H9 (cell line): ENCODE measurements at regions not wholly inside any gene's neighbourhood (a gene's known extent, or its start where the extent isn't known, plus 50 kb on each side); places are given as distances from the start of the nearest gene placed in this dataset.

Experiments
- DNase-seq: peaks from one replicate; pipeline ENCODE4 v3.0.0-alpha.2; 2017
- H2AFZ ChIP-seq: one replicate; pipeline ENCODE4 v1.6.1; 2013; ENCODE audit warnings: mild to moderate bottlenecking, low read length, control low read depth, moderate library complexity
- H2AK5ac ChIP-seq: 2 replicates; pipeline ENCODE4 v1.6.1; 2013; ENCODE audit warnings: low read length, control low read depth, mixed read lengths; ENCODE audit not compliant: insufficient read length
- H2BK120ac ChIP-seq: one replicate; pipeline ENCODE4 v1.6.1; 2013; ENCODE audit warnings: low read depth, mild to moderate bottlenecking, low read length, control low read depth, inconsistent platforms; ENCODE audit not compliant: poor library complexity, severe bottlenecking
- H2BK12ac ChIP-seq: 2 replicates; pipeline ENCODE4 v1.6.1; 2013; ENCODE audit warnings: low read length, control low read depth, mixed read lengths, low read depth; ENCODE audit not compliant: insufficient read length
- H2BK15ac ChIP-seq: 2 replicates; pipeline ENCODE4 v1.6.1; 2013; ENCODE audit warnings: low read depth, low read length, control low read depth
- H2BK20ac ChIP-seq: one replicate; pipeline ENCODE4 v1.6.1; 2013; ENCODE audit warnings: low read depth, mild to moderate bottlenecking, low read length, control low read depth, inconsistent platforms; ENCODE audit not compliant: poor library complexity, severe bottlenecking
- H2BK5ac ChIP-seq: 2 replicates; pipeline ENCODE4 v1.6.1; 2013; ENCODE audit warnings: low read length, control low read depth, mixed read lengths; ENCODE audit not compliant: insufficient read length
- H3K14ac ChIP-seq: 2 replicates; pipeline ENCODE4 v1.6.1; 2013; ENCODE audit warnings: low read length, control low read depth; ENCODE audit not compliant: insufficient read depth
- H3K18ac ChIP-seq: 2 replicates; pipeline ENCODE4 v1.6.1; 2013; ENCODE audit warnings: low read depth, mild to moderate bottlenecking, mixed read lengths, low read length, control low read depth; ENCODE audit not compliant: insufficient read length
- H3K23ac ChIP-seq: 2 replicates; pipeline ENCODE4 v1.6.1; 2013; ENCODE audit warnings: low read length, control low read depth, mixed read lengths, low read depth; ENCODE audit not compliant: insufficient read length
- H3K23me2 ChIP-seq: 2 replicates; pipeline ENCODE4 v1.6.1; 2013; ENCODE audit warnings: low read depth, mild to moderate bottlenecking, mixed read lengths, low read length, control low read depth; ENCODE audit not compliant: insufficient read length, poor library complexity, severe bottlenecking
- H3K27ac ChIP-seq: 2 replicates; pipeline ENCODE4 v1.5.1; 2013; ENCODE audit warnings: low read length, control low read depth, mixed read lengths, low read depth; ENCODE audit not compliant: insufficient read length
- H3K27me3 ChIP-seq: 2 replicates; pipeline ENCODE4 v1.6.1; 2013; ENCODE audit warnings: low read length, control low read depth, inconsistent platforms; ENCODE audit not compliant: insufficient read depth
- H3K4ac ChIP-seq: 2 replicates; pipeline ENCODE4 v1.6.1; 2013; ENCODE audit warnings: low read depth, mild to moderate bottlenecking, control low read depth, inconsistent platforms, low read length, moderate library complexity
- H3K4me1 ChIP-seq: 2 replicates; pipeline ENCODE4 v1.6.1; 2013; ENCODE audit warnings: low read length, control low read depth, inconsistent platforms; ENCODE audit not compliant: insufficient read depth
- H3K4me2 ChIP-seq: 2 replicates; pipeline ENCODE4 v1.6.1; 2013; ENCODE audit warnings: low read length, control low read depth, mixed read lengths; ENCODE audit not compliant: insufficient read length, insufficient read depth
- H3K56ac ChIP-seq: 2 replicates; pipeline ENCODE4 v1.6.1; 2013; ENCODE audit warnings: low read depth, mild to moderate bottlenecking, mixed read lengths, low read length, control low read depth; ENCODE audit not compliant: insufficient read length
- H3K79me1 ChIP-seq: 2 replicates; pipeline ENCODE4 v1.6.1; 2013; ENCODE audit warnings: low read depth, mild to moderate bottlenecking, moderate library complexity, low read length, control low read depth, inconsistent platforms; ENCODE audit not compliant: insufficient read depth, poor library complexity, severe bottlenecking
- H3K79me2 ChIP-seq: 2 replicates; pipeline ENCODE4 v1.6.1; 2013; ENCODE audit warnings: low read length, control low read depth, inconsistent platforms; ENCODE audit not compliant: insufficient read depth
- H3K9ac ChIP-seq: 2 replicates; pipeline ENCODE4 v1.6.1; 2013; ENCODE audit warnings: low read length, control low read depth, mixed read lengths; ENCODE audit not compliant: insufficient read length; ENCODE audit errors: extremely low read depth
- H3K9me3 ChIP-seq: one replicate; pipeline ENCODE4 v1.6.1; 2013; ENCODE audit warnings: low read depth, low read length, inconsistent platforms; ENCODE audit not compliant: control insufficient read depth
- H3T11ph ChIP-seq: one replicate; pipeline ENCODE4 v1.6.1; 2013; ENCODE audit warnings: mild to moderate bottlenecking, low read length, control low read depth, inconsistent platforms
- H4K20me1 ChIP-seq: one replicate; pipeline ENCODE4 v1.6.1; 2013; ENCODE audit not compliant: control insufficient read depth, insufficient read length, insufficient read depth
- H4K5ac ChIP-seq: 2 replicates; pipeline ENCODE4 v1.6.1; 2013; ENCODE audit warnings: low read depth, mild to moderate bottlenecking, mixed read lengths, low read length, control low read depth; ENCODE audit not compliant: insufficient read length
- H4K8ac ChIP-seq: replicated peaks from 2 replicates; pipeline ENCODE4 v1.6.1; 2013; ENCODE audit warnings: low read length, control low read depth, mixed read lengths, low read depth; ENCODE audit not compliant: insufficient read length
- H4K91ac ChIP-seq: 2 replicates; pipeline ENCODE4 v1.6.1; 2013; ENCODE audit warnings: low read depth, mild to moderate bottlenecking, moderate library complexity, mixed read lengths, low read length, control low read depth; ENCODE audit not compliant: insufficient read length
- H3K27ac Mint-ChIP-seq, 3 experiments: 2 replicates in 2 of 3; 3 replicates in 1 of 3; pipeline ENCODE4 v1.8.0; 2020 to 2021; ENCODE audit warnings: mixed read lengths in 3 of 3, mild to moderate bottlenecking in 1 of 3, moderate library complexity in 1 of 3
- H3K27me3 Mint-ChIP-seq: 2 replicates; pipeline ENCODE4 v1.8.0; 2021; ENCODE audit warnings: low read depth, mild to moderate bottlenecking, moderate library complexity, mixed read lengths
- H3K36me3 Mint-ChIP-seq, 3 experiments: 2 replicates in 2 of 3; 3 replicates in 1 of 3; pipeline ENCODE4 v1.8.0; 2020 to 2021; ENCODE audit warnings: low read depth in 3 of 3, mixed read lengths in 3 of 3; ENCODE audit not compliant: insufficient read depth in 1 of 3
- H3K4me1 Mint-ChIP-seq, 2 experiments: 2 replicates each; pipeline ENCODE4 v1.8.0; 2020; ENCODE audit warnings: mixed read lengths in 2 of 2
- H3K4me3 Mint-ChIP-seq, 2 experiments: 2 replicates in 1 of 2; 3 replicates in 1 of 2; pipeline ENCODE4 v1.8.0; 2020 to 2021; ENCODE audit warnings: mild to moderate bottlenecking in 2 of 2, mixed read lengths in 2 of 2, moderate library complexity in 1 of 2
- H3K9me3 Mint-ChIP-seq, 2 experiments: 2 replicates in 1 of 2; 3 replicates in 1 of 2; pipeline ENCODE4 v1.8.0; 2020; ENCODE audit warnings: mild to moderate bottlenecking in 2 of 2, mixed read lengths in 2 of 2, moderate library complexity in 1 of 2
- WGBS: extraction: QIAGEN DNeasy Blood & Tissue Kit; methylation state at CpG from one replicate; pipeline ENCODE4 v1.1.7; 2013; ENCODE audit warnings: missing lambda C conversion rate, low lambda C conversion rate, mixed read lengths; ENCODE audit not compliant: insufficient read length; ENCODE audit errors: extremely low coverage; 5-methylcytosine and 5-hydroxymethylcytosine counted together
- TF ChIP-seq, protein P1 (sequence below): fragments of 200-600 bp; sonication (generic); conservative IDR thresholded peaks from 3 replicates; pipeline ENCODE4 v1.8.0; 2021; ENCODE audit warnings: antibody characterized with exemption, mild to moderate bottlenecking

DNA sequence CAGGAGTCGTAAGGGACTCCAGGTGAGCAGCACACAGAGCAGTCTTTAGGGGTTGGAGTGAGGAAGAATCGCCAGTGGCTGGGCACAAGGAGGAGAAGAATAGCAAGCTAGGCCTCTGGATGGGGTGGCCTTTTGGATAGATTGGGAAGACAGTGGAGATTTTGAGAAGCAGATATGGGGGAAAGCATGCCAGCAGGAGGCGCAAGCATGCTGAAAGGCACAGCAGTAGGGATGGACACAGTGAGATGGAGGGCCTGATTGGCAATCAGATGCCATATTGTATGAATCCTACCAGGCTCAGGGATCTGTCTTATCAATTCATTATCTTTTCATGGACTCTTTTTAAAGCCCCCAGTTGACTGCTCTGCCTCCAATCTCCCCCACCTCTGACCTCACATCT, 60.4 kb upstream of the MAGEA4 start:
- H4K91ac ChIP-seq = no peak overlapping the region
- H4K5ac ChIP-seq = no peak overlapping the region
- H3K14ac ChIP-seq = no peak overlapping the region
- H3K4me1 ChIP-seq = no peaks in the 10 kb centered on the region
- H3K27me3 Mint-ChIP-seq = peaks cover 1% of the 10 kb centered on the region
- no peak overlapping the region for H3K23ac ChIP-seq
- no peak overlapping the region for H3T11ph ChIP-seq
- peaks cover 28% of the 10 kb centered on the region for H3K9me3 ChIP-seq
- no peaks in the 10 kb centered on the region for H3K79me2 ChIP-seq
- H3K9me3 Mint-ChIP-seq = peaks cover 59 to 67% of the 10 kb centered on the region in 2 experiments
- H3K23me2 ChIP-seq = no peaks in the 10 kb centered on the region
- TF ChIP-seq, protein P1, sequence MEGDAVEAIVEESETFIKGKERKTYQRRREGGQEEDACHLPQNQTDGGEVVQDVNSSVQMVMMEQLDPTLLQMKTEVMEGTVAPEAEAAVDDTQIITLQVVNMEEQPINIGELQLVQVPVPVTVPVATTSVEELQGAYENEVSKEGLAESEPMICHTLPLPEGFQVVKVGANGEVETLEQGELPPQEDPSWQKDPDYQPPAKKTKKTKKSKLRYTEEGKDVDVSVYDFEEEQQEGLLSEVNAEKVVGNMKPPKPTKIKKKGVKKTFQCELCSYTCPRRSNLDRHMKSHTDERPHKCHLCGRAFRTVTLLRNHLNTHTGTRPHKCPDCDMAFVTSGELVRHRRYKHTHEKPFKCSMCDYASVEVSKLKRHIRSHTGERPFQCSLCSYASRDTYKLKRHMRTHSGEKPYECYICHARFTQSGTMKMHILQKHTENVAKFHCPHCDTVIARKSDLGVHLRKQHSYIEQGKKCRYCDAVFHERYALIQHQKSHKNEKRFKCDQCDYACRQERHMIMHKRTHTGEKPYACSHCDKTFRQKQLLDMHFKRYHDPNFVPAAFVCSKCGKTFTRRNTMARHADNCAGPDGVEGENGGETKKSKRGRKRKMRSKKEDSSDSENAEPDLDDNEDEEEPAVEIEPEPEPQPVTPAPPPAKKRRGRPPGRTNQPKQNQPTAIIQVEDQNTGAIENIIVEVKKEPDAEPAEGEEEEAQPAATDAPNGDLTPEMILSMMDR = peak; percentile 20; the same call in 2 of the 3 replicates
- H2BK120ac ChIP-seq = no peak overlapping the region
- no peak overlapping the region for H4K8ac ChIP-seq
- H3K9ac ChIP-seq = no peak overlapping the region
- no peak overlapping the region for H3K4ac ChIP-seq
- DNase-seq = no peak
- H2AK5ac ChIP-seq = no peak overlapping the region
- H2BK20ac ChIP-seq = no peak overlapping the region
- H3K27me3 ChIP-seq = no peaks in the 10 kb centered on the region
- no peak overlapping the region for H2BK15ac ChIP-seq
- H3K27ac ChIP-seq = no peak overlapping the region
- no peak overlapping the region for H3K18ac ChIP-seq
- no peak overlapping the region for H2BK5ac ChIP-seq
- H3K4me1 Mint-ChIP-seq = peaks cover 0 to 5% of the 10 kb centered on the region in 2 experiments; a peak in 1 of 4 replicates
- no peaks in the 10 kb centered on the region for H4K20me1 ChIP-seq
- no peak overlapping the region for H2AFZ ChIP-seq
- H3K56ac ChIP-seq = no peak overlapping the region
- H3K4me3 Mint-ChIP-seq = no peak overlapping the region
- no peak overlapping the region for H2BK12ac ChIP-seq
- no peaks in the 10 kb centered on the region; a peak in 2 of 7 replicates for H3K36me3 Mint-ChIP-seq
- WGBS = no CpG with 5 or more reads among the region's 3 CpGs
- no peaks in the 10 kb centered on the region for H3K79me1 ChIP-seq
- H3K27ac Mint-ChIP-seq = no peak overlapping the region
- H3K4me2 ChIP-seq = no peak overlapping the region
